BE2C (cell line): ENCODE measurements at regions not wholly inside any gene's neighbourhood (a gene's known extent, or its start where the extent isn't known, plus 50 kb on each side); places are given as distances from the start of the nearest gene placed in this dataset.

Experiments used
- DNase-seq: peaks from one replicate; pipeline ENCODE4 v3.0.0-alpha.2; 2020
- H3K27me3 ChIP-seq: fragments of 250-450 bp; sonication (Bioruptor Pico); 2 replicates; pipeline ENCODE4 v1.5.1; 2020; ENCODE audit warnings: mild to moderate bottlenecking
- H3K36me3 ChIP-seq: fragments of 250-450 bp; sonication (Bioruptor Pico); 2 replicates; pipeline ENCODE4 v1.5.1; 2020; ENCODE audit warnings: mild to moderate bottlenecking
- H3K4me1 ChIP-seq: fragments of 250-450 bp; sonication (Bioruptor Pico); 2 replicates; pipeline ENCODE4 v1.5.1; 2020
- H3K4me3 ChIP-seq: 2 replicates; pipeline ENCODE4 v1.5.1; 2011; ENCODE audit warnings: low read depth, low read length
- H3K9me3 ChIP-seq: fragments of 250-450 bp; sonication (Bioruptor Pico); 2 replicates; pipeline ENCODE4 v1.5.1; 2020
- TF ChIP-seq, protein P1 (sequence below): IDR thresholded peaks from 2 replicates; pipeline ENCODE4 v1.5.1; 2012; ENCODE audit warnings: mild to moderate bottlenecking, low read depth, low read length

DNA sequence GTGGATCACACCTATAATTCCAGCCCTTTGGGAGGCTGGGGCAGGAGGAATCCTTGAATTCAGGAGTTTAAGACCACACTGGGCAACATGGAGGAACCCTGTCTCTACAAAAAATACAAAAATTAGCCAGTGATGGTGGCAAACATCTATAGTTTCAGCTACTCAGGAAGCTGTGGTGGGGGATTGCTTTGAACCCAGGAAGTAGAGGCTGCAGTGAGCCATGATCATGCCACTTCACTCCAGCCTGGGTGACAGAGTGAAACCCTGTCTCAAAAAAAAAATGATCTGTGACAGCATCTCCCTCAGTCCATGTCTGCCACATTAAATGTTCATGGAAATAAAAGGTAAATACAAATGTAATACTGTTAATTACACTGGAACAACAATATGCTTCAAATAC lies 121.4 kb upstream of the COL5A2 start:
- Histone ChIP-seq H3K36me3 (no peaks in the 10 kb centered on the region), H3K9me3 (no peaks in the 10 kb centered on the region), H3K4me3 (no peak overlapping the region), H3K27me3 (no peaks in the 10 kb centered on the region), H3K4me1 (no peaks in the 10 kb centered on the region)
- no peak for DNase-seq
- TF ChIP-seq, protein P1, sequence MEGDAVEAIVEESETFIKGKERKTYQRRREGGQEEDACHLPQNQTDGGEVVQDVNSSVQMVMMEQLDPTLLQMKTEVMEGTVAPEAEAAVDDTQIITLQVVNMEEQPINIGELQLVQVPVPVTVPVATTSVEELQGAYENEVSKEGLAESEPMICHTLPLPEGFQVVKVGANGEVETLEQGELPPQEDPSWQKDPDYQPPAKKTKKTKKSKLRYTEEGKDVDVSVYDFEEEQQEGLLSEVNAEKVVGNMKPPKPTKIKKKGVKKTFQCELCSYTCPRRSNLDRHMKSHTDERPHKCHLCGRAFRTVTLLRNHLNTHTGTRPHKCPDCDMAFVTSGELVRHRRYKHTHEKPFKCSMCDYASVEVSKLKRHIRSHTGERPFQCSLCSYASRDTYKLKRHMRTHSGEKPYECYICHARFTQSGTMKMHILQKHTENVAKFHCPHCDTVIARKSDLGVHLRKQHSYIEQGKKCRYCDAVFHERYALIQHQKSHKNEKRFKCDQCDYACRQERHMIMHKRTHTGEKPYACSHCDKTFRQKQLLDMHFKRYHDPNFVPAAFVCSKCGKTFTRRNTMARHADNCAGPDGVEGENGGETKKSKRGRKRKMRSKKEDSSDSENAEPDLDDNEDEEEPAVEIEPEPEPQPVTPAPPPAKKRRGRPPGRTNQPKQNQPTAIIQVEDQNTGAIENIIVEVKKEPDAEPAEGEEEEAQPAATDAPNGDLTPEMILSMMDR: no peak

DNA sequence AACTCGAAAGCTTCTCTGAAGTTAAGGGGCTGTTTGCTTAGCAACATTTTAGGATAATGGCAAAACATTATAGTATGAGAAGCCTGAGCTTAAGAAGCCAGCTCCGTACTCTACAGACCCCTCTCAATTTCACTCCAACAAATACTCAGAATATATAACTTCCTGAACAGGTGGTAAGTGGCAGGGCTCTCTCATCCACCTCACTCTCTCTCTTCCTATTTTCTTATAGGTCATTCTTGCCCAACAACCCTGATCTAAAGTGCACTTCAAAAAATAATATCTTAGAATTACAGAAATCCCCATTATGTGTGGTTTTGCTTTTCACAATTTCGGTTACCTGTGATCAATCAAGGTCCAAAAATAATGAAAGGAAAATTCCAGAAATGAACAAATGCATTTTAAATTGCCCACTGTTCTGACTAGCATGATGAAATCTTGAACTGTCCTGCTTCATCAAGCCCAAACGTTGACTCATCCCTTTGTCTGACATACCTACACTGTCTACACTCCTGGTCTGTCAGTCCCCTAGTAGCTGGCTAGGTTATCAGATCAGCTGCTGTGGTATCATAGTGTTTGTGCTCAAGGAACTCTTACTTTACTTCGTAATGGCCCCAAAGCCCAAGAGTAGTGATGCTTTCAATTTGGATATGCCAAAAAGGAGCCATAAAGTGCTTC lies 122.8 kb upstream of the COL5A2 start:
- no peaks in the 10 kb centered on the region for H3K36me3 ChIP-seq
- DNase-seq: no peak
- TF ChIP-seq, protein P1: no peak
- H3K4me3 ChIP-seq: no peak overlapping the region
- no peaks in the 10 kb centered on the region for H3K9me3 ChIP-seq
- no peaks in the 10 kb centered on the region for H3K27me3 ChIP-seq
- H3K4me1 ChIP-seq: no peaks in the 10 kb centered on the region

DNA sequence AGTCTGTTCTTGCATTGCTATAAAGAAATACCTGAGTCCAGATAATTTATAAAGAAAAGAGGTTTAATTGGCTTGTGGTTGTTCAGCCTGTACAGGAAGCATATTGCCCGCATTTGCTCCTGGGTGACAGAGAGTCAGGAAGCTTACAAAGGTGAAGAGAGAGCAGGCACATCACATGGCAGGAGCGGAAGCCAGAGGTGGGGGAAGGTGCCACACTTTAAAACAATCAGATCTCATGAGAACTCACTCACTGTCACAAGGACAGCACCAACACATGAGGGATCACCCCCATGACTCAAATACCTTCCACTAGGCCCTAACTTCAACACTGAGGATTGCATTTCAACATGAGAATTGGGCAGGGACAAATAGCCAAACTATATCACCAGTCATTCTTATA lies 124.8 kb upstream of the COL5A2 start:
- no peak for DNase-seq
- TF ChIP-seq, protein P1: no peak
- H3K4me3 ChIP-seq: no peak overlapping the region
- no peaks in the 10 kb centered on the region for H3K36me3 ChIP-seq
- H3K27me3 ChIP-seq: no peaks in the 10 kb centered on the region
- no peaks in the 10 kb centered on the region for H3K9me3 ChIP-seq
- no peaks in the 10 kb centered on the region for H3K4me1 ChIP-seq

DNA sequence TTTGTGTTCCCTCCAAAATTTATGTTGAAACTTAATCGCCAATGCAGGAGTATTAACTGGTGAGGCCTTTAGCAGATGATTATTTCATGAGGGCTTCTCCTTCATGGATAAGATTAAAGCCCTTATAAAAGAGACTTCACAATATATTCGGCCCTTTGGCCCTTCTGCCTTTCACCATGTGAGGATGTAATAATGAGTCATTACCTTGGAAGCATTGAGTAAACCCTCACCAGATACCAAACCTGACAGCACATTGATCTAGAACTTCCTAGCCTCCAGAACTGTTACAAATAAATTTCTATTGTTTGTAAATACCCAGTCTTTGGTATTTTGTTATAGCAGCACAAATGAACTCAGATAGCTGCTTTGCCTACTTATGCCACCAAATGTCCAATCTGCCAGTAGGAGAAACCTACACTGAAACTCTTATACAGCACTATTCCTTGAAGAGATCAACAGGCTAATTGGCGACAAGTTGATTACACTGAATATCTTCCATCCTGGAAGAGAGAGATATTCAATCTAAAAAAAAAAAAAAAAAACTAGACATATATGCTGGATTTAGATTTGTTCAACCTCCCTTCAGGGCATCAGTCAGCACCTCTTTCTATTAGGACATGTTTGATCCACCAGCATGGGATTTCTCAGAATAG lies 125.9 kb upstream of the COL5A2 start:
- no peaks in the 10 kb centered on the region for H3K9me3 ChIP-seq
- DNase-seq: no peak

DNA sequence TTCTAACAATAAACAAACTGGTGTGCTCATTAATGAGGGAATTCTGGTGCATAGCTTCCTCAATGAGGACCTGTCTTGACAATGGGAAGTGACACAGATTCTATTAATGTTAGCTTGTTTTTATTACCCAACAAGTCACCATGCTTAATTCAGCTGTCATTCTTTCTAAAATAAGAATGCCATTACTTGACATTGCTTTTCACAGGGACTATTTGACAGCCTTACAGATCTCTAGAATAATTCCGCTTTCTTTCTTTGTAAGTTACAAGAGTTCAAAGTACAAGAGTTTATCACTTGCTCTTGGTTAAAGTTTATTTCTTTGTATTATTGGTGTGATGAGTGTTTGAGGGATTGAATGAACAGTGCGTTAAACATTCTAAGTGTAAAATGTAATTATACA lies 127.0 kb upstream of the COL5A2 start:
- H3K4me1 ChIP-seq: no peaks in the 10 kb centered on the region
- no peak for DNase-seq
- H3K27me3 ChIP-seq: no peaks in the 10 kb centered on the region
- H3K9me3 ChIP-seq: no peaks in the 10 kb centered on the region
- TF ChIP-seq, protein P1: no peak
- no peak overlapping the region for H3K4me3 ChIP-seq
- no peaks in the 10 kb centered on the region for H3K36me3 ChIP-seq

More for the DNA sequence above, 125.9 kb upstream of the COL5A2 start:
- Histone ChIP-seq H3K4me1 (no peaks in the 10 kb centered on the region), H3K36me3 (no peaks in the 10 kb centered on the region), H3K4me3 (no peak overlapping the region), H3K27me3 (no peaks in the 10 kb centered on the region)
- TF ChIP-seq, protein P1: no peak
